Gastrocnemius medialis (tissue), 4 donors: ENCODE measurements at regions not wholly inside any gene's neighbourhood (a gene's known extent, or its start where the extent isn't known, plus 50 kb on each side); places are given as distances from the start of the nearest gene placed in this dataset.
"Not testable (repeated sequence)": the region's sequence is repeated elsewhere in the genome, so short reads cannot be mapped to it uniquely, and the experiment has no call there.

ENCODE experiments used
- ATAC-seq, 2 donors: fragments of 150-250 bp; one replicate each; pipeline ENCODE4 v1.9.1; 2016
- DNase-seq, 2 donors: peaks; one replicate each; pipeline ENCODE4 v3.0.0-alpha.2; 2019
- H3K27ac ChIP-seq, 4 donors: fragments of 200-600 bp; sonication (generic); 1 replicate in 1 of 4; 2 replicates in 3 of 4; pipeline ENCODE4 v1.5.1; 2016 to 2018; ENCODE audit warnings: mild to moderate bottlenecking in 2 of 4, moderate library complexity in 1 of 4
- H3K27me3 ChIP-seq, 3 donors: fragments of 200-600 bp; sonication (generic) in 2 of 3; 1 replicate in 1 of 3; 2 replicates in 2 of 3; pipeline versions ENCODE4 v1.5.1 to v1.6.0; 2016 to 2019; ENCODE audit warnings: mild to moderate bottlenecking in 1 of 3, moderate library complexity in 1 of 3
- H3K36me3 ChIP-seq, 2 donors: fragments of 200-600 bp; sonication (generic) in 1 of 2; one replicate each; pipeline ENCODE4 v1.5.1; 2017 to 2018
- H3K4me1 ChIP-seq, 2 donors: fragments of 200-600 bp; sonication (generic) in 1 of 2; one replicate each; pipeline ENCODE4 v1.5.1; 2016 to 2017; ENCODE audit warnings: mild to moderate bottlenecking in 2 of 2
- H3K4me3 ChIP-seq, 4 donors: fragments of 200-600 bp; sonication (generic) in 3 of 4; 1 replicate in 1 of 4; 2 replicates in 3 of 4; pipeline ENCODE4 v1.5.1; 2016 to 2019; ENCODE audit warnings: mild to moderate bottlenecking in 2 of 4
- H3K9me3 ChIP-seq, 3 donors: fragments of 200-600 bp; sonication (generic) in 2 of 3; 1 replicate in 1 of 3; 2 replicates in 2 of 3; pipeline ENCODE4 v1.5.1; 2016 to 2019
- POLR2A ChIP-seq, 2 donors: fragments of 450-650 bp; IDR thresholded peaks; one replicate each; pipeline ENCODE4 v1.6.1; 2017; ENCODE audit warnings: antibody characterized with exemption in 2 of 2, mild to moderate bottlenecking in 2 of 2, moderate library complexity in 2 of 2
- in situ Hi-C, 4 donors: fragments of 200-750 bp; cut with MboI; loops; one replicate each; pipeline versions ENCODE4 v1.15.0 to v1.8.0; 2017; ENCODE audit warnings: low sequenced_read_pairs in 4 of 4
- intact Hi-C: fragments of 100-400 bp; cut with DNase I; formaldehyde crosslinking; loops from one replicate; pipeline ENCODE4 v1.15.1; 2023; ENCODE audit warnings: low total_unique reads
- TF ChIP-seq, protein P1 (sequence below), 5 experiments: fragments of 450-650 bp in 3 of 5; fragments of 200-600 bp in 2 of 5; sonication (generic) in 2 of 5; IDR thresholded peaks in 4 of 5; conservative IDR thresholded peaks in 1 of 5; 1 replicate in 4 of 5; 2 replicates in 1 of 5; pipeline ENCODE4 v1.5.1; 2016 to 2019; ENCODE audit warnings: antibody characterized with exemption in 5 of 5, mild to moderate bottlenecking in 3 of 5, moderate library complexity in 3 of 5

GRCh38 chr14:84098261-84098660 lies 1431.7 kb upstream of the FLRT2 start:
- Histone ChIP-seq H3K4me3 (no peak overlapping the region), H3K27me3 (no peaks in the 10 kb centered on the region), H3K4me1 (no peaks in the 10 kb centered on the region), H3K27ac (no peak overlapping the region), H3K9me3 (no peaks in the 10 kb centered on the region), H3K36me3 (no peaks in the 10 kb centered on the region)
- no peak for DNase-seq
- intact Hi-C loops (no loop called here), in situ Hi-C loops (no loop called here)
- ATAC-seq = no peak
- TF ChIP-seq, protein P1, sequence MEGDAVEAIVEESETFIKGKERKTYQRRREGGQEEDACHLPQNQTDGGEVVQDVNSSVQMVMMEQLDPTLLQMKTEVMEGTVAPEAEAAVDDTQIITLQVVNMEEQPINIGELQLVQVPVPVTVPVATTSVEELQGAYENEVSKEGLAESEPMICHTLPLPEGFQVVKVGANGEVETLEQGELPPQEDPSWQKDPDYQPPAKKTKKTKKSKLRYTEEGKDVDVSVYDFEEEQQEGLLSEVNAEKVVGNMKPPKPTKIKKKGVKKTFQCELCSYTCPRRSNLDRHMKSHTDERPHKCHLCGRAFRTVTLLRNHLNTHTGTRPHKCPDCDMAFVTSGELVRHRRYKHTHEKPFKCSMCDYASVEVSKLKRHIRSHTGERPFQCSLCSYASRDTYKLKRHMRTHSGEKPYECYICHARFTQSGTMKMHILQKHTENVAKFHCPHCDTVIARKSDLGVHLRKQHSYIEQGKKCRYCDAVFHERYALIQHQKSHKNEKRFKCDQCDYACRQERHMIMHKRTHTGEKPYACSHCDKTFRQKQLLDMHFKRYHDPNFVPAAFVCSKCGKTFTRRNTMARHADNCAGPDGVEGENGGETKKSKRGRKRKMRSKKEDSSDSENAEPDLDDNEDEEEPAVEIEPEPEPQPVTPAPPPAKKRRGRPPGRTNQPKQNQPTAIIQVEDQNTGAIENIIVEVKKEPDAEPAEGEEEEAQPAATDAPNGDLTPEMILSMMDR (IDR thresholded peaks at IDR 0.05 in 4 of 5, conservative IDR thresholded peaks at IDR 0.05 in 1 of 5) = no peak
- TF ChIP-seq POLR2A (IDR thresholded peaks at IDR 0.05) = no peak

DNA sequence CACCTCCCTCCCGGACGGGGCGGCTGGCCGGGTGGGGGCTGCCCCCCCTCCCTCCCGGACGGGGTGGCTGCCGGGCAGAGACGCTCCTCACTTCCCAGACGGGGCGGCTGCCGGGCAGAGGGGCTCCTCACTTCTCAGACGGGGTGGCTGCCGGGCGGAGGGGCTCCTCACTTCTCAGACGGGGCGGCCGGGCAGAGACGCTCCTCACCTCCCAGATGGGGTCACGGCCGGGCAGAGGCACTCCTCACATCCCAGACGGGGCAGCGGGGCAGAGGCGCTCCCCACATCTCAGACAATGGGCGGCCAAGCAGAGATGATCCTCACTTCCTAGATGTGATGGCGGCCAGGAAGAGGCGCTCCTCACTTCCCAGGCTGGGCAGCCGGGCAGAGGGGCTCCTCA lies 1430.4 kb upstream of the FLRT2 start:
- ATAC-seq, DNase-seq, H3K27me3 ChIP-seq, H3K4me3 ChIP-seq, H3K27ac ChIP-seq, in situ Hi-C loops, H3K9me3 ChIP-seq, H3K36me3 ChIP-seq, intact Hi-C loops, H3K4me1 ChIP-seq: not testable (repeated sequence)

GRCh38 chr14:84107835-84108343 lies 1422.1 kb upstream of the FLRT2 start:
- DNase-seq (no peak), ATAC-seq (no peak)
- Histone ChIP-seq H3K9me3 (no peaks in the 10 kb centered on the region), H3K4me1 (no peaks in the 10 kb centered on the region), H3K27me3 (no peaks in the 10 kb centered on the region), H3K27ac (no peak overlapping the region), H3K4me3 (no peak overlapping the region), H3K36me3 (no peaks in the 10 kb centered on the region)
- in situ Hi-C loops (no loop called here), intact Hi-C loops (no loop called here)
- TF ChIP-seq, protein P1 (IDR thresholded peaks at IDR 0.05 in 4 of 5, conservative IDR thresholded peaks at IDR 0.05 in 1 of 5) = no peak
- no peak for TF ChIP-seq POLR2A (IDR thresholded peaks at IDR 0.05)

GRCh38 chr14:84108746-84109457 lies 1421.0 kb upstream of the FLRT2 start:
- ATAC-seq = no peak

DNA sequence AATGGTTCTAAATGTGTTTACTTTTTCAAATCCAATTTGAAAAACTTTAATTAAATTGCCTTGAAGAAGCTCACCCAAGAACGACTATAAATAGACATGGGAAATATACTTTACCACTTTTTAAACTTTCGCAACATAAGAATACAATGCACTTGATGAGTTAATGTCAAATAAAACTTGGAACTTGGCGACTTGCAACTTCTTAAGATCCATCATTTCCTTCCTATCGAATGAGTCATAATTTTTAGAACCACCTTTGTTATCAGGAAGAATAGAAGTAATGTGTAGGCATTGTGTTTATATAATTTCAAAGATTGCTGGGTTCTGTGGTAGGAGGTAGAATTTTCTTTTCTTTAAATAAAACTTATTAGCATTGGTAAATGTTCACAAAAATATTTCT lies 1417.4 kb upstream of the FLRT2 start:
- intact Hi-C loops (no loop called here), in situ Hi-C loops (no loop called here)
- H3K4me3 ChIP-seq = no peak overlapping the region
- TF ChIP-seq POLR2A (IDR thresholded peaks at IDR 0.05) = no peak
- TF ChIP-seq, protein P1 (IDR thresholded peaks at IDR 0.05 in 4 of 5, conservative IDR thresholded peaks at IDR 0.05 in 1 of 5) = no peak
- H3K4me1 ChIP-seq = no peaks in the 10 kb centered on the region
- ATAC-seq (no peak), DNase-seq (no peak)
- no peaks in the 10 kb centered on the region for H3K9me3 ChIP-seq
- H3K27me3 ChIP-seq = no peaks in the 10 kb centered on the region
- H3K36me3 ChIP-seq = no peaks in the 10 kb centered on the region
- H3K27ac ChIP-seq = no peak overlapping the region

More at GRCh38 chr14:84108746-84109457, 1421.0 kb upstream of the FLRT2 start:
- no peak for DNase-seq
- Histone ChIP-seq H3K4me1 (no peaks in the 10 kb centered on the region), H3K36me3 (no peaks in the 10 kb centered on the region), H3K27ac (no peak overlapping the region), H3K4me3 (no peak overlapping the region), H3K9me3 (no peaks in the 10 kb centered on the region), H3K27me3 (no peaks in the 10 kb centered on the region)
- intact Hi-C loops (no loop called here), in situ Hi-C loops (no loop called here)
- TF ChIP-seq POLR2A (IDR thresholded peaks at IDR 0.05) = no peak
- TF ChIP-seq, protein P1 (IDR thresholded peaks at IDR 0.05 in 4 of 5, conservative IDR thresholded peaks at IDR 0.05 in 1 of 5) = no peak
